ENCODE measurements at regions not wholly inside any gene's neighbourhood (a gene's known extent, or its start where the extent isn't known, plus 50 kb on each side); places are given as distances from the start of the nearest gene placed in this dataset.

DNA sequence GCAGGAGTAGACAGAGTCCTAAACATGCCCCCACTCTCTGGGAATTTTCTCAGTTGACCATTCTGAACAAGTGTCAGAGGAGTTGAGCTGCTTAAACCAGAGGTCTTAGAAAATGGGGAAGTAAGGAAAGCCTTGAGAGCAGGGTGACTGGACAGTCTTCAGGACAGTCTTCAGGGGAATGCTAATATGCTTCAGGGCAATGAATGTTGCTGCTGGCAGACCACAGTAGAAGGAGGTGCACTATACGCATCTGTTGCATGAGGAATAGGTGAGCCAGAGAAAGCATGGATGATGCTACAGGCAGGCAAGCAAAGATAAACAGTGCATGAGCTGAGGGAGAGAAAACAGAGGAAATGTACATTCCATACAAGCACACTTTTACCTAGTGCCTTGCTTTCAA is 196.6 kb upstream of the GPR12 start:
- Histone ChIP-seq H3K4me1 (peaks cover 0 to 65% (median 9%) of the 10 kb centered on the region in 4 donors), H3K9me3 (no peaks in the 10 kb centered on the region), H3K27me3 (no peaks in the 10 kb centered on the region), H3K27ac (peak overlapping the region in 2 of 4 donors; percentile 74 to 75), H3K4me3 (no peak overlapping the region), H3K36me3 (no peaks in the 10 kb centered on the region)
- no peak for DNase-seq
- TF ChIP-seq, protein P1, sequence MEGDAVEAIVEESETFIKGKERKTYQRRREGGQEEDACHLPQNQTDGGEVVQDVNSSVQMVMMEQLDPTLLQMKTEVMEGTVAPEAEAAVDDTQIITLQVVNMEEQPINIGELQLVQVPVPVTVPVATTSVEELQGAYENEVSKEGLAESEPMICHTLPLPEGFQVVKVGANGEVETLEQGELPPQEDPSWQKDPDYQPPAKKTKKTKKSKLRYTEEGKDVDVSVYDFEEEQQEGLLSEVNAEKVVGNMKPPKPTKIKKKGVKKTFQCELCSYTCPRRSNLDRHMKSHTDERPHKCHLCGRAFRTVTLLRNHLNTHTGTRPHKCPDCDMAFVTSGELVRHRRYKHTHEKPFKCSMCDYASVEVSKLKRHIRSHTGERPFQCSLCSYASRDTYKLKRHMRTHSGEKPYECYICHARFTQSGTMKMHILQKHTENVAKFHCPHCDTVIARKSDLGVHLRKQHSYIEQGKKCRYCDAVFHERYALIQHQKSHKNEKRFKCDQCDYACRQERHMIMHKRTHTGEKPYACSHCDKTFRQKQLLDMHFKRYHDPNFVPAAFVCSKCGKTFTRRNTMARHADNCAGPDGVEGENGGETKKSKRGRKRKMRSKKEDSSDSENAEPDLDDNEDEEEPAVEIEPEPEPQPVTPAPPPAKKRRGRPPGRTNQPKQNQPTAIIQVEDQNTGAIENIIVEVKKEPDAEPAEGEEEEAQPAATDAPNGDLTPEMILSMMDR (IDR thresholded peaks at IDR 0.05): no peak
- no peak for TF ChIP-seq POLR2A (IDR thresholded peaks at IDR 0.05)

DNA sequence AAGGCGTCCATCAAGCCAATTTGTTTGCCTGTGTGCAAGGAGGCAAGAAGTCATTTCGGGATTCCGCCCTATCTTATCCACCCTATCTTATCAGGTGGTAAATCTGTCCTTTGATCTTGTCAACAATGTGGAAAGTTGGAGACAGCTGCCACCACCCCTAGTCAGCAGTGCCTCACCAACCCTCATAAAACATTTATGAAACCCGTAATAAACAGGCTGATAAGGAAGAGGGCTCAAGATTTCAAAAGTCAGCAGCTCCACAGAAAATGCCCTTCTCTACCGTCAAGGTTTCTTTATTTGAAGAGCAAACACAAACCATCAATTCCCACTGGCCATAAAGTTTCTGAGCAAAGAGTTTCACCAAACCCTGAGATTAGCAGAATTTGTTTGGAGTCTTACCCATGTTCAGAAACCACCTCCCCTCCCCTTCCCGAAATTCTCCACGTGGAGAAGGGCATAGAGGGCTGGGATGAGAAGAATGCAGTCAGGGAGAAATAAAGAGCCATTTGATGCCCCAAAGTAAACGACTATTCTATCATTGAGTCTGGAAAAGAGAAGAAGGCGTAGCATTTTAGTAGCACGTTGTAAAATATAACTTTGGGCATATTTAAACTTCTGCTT is 196.0 kb upstream of the GPR12 start:
- Histone ChIP-seq H3K27ac (peak overlapping the region in 3 of 4 donors; percentile 40 to 75 (median 74)), H3K36me3 (no peaks in the 10 kb centered on the region), H3K27me3 (no peaks in the 10 kb centered on the region), H3K4me3 (no peak overlapping the region), H3K9me3 (no peaks in the 10 kb centered on the region), H3K4me1 (peaks cover 0 to 62% (median 9%) of the 10 kb centered on the region in 4 donors)
- DNase-seq: peak in 1 of 3 donors; percentile 71
- no peak for TF ChIP-seq POLR2A (IDR thresholded peaks at IDR 0.05)
- TF ChIP-seq, protein P1 (IDR thresholded peaks at IDR 0.05): no peak

DNA sequence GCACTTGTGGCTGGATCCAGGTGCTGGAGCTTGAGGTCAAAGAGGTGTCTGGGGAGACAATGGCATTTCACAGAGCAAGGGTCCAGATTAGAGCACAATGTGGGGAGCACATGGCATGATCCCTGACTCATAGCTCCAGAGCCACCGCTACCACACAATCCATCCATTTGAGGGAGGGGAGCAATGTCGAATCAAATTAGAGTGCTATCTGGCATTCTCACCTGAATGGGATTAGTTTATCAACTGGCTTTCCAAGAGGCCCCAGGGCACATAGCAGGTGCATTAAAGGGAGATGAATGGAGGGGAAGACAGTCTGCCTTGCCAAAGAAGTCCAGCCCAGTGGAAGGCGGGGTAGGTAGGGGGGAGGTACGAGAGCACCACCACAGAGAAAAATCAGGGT is 194.4 kb upstream of the GPR12 start:
- Histone ChIP-seq H3K36me3 (no peaks in the 10 kb centered on the region), H3K9me3 (no peaks in the 10 kb centered on the region), H3K4me1 (peaks cover 0 to 65% (median 13%) of the 10 kb centered on the region in 4 donors), H3K27ac (peak overlapping the region in 1 of 4 donors; percentile 15), H3K27me3 (no peaks in the 10 kb centered on the region), H3K4me3 (no peak overlapping the region)
- TF ChIP-seq, protein P1 (IDR thresholded peaks at IDR 0.05): no peak
- TF ChIP-seq POLR2A (IDR thresholded peaks at IDR 0.05): no peak
- DNase-seq: no peak

DNA sequence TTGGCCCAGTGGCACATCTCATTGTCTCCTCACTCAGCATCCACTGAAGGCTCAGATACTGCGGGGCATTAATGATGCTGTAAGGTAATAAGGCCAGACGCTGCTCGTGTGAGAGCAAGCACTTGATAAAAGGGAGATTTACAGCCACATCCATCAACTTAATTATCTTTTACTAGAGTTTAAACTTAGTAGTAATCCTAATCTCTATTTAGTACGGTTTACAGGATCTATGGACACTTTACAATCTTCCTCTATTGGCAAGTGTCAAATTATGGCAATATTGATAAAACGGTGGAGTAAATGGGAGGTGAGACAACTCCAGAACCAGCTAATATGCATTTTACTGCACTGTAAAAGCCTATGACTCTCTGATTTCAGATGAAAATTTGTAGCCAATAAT is 192.7 kb upstream of the GPR12 start:
- Histone ChIP-seq H3K4me3 (no peak overlapping the region), H3K4me1 (peaks cover 0 to 60% (median 13%) of the 10 kb centered on the region in 4 donors), H3K27ac (peak overlapping the region in 2 of 4 donors; percentile 81 to 88), H3K27me3 (no peaks in the 10 kb centered on the region), H3K36me3 (no peaks in the 10 kb centered on the region), H3K9me3 (no peaks in the 10 kb centered on the region)
- DNase-seq: no peak
- TF ChIP-seq, protein P1 (IDR thresholded peaks at IDR 0.05): no peak
- TF ChIP-seq POLR2A (IDR thresholded peaks at IDR 0.05): no peak

DNA sequence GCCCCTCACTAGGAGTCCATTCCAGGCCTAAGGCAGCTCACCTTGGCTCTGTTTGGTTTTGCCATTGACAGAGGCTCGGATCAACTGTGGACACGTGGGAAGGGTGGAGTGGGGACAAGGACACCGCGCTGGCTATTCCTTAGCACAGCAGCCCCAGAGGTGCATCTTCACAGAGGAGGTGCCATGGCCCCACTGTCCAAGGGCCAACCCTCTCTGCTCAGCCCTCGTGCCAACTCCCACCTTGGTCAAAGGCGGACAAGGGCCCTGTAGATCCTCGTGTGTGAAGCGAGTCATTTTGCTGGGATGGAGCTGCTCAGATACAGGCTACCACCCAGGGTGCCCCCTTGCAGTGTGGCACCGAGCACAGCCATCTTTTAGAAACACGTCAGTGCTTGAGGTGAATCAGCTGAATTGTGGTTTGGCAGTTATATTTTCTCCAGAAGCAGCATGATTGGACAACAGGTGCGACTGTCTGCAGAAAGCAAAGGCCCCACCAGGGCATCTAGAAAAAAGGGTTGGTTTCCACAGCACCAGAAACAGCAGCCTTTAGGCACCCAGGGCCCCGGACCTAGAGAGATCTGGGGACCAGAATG is 192.1 kb upstream of the GPR12 start:
- TF ChIP-seq, protein P1 (IDR thresholded peaks at IDR 0.05): no peak
- TF ChIP-seq POLR2A (IDR thresholded peaks at IDR 0.05): no peak
- Histone ChIP-seq H3K27me3 (no peaks in the 10 kb centered on the region), H3K36me3 (no peaks in the 10 kb centered on the region), H3K27ac (peak overlapping the region in 3 of 4 donors; percentile 45 to 88 (median 81)), H3K9me3 (no peaks in the 10 kb centered on the region), H3K4me1 (peaks cover 0 to 55% (median 12%) of the 10 kb centered on the region in 4 donors), H3K4me3 (no peak overlapping the region)
- peak in 1 of 3 donors; percentile 29 for DNase-seq

All from Peyer's patch (tissue), 4 donors.